NCI-H146 (cell line): ENCODE measurements at regions not wholly inside any gene's neighbourhood (a gene's known extent, or its start where the extent isn't known, plus 50 kb on each side); places are given as distances from the start of the nearest gene placed in this dataset.

Source experiments
- DNase-seq: peaks from one replicate; lab custom pipeline; 2025; lab: John Stamatoyannopoulos, UW

DNA sequence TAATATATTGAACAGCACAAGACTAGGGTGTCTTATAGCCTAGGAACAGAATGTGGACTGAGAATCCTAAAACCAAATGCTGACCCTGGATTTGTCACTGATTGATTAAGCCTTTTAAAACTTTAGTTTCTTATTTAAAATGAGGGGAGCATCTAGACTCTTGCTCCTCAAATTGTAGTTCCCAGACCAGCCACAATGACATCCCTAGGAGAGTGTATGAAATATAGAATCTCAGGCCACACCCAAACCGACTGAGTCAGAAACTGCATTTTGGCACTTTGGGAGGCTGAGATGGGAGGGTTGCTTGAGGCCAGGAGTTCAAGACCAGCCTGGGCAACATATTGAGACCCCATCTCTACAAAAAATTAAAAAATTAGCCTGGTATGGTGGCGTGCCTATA lies 287.8 kb upstream of the UMPS start:
- no peak for DNase-seq

DNA sequence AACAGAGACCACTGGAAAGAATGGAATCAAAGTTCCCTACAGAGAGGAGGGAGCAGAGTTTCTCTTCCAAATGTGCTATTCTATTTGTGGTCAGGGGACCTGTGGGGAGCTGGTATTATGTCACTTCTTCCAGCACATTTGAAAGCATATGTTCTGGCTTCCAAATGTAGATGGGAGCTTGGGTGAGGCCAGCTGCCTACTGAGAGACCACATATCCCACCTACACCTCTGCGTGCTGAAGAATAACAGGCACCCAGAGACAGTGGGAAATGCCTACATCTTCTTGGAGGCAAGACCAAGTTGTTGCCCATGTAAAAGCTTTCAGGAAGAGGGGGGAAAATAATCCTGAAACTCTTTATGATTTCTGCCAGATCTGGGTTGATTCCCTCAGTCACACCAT lies 286.8 kb upstream of the UMPS start:
- DNase-seq = no peak

GRCh38 chr3:124444075-124444474 lies 286.2 kb upstream of the UMPS start:
- no peak for DNase-seq

DNA sequence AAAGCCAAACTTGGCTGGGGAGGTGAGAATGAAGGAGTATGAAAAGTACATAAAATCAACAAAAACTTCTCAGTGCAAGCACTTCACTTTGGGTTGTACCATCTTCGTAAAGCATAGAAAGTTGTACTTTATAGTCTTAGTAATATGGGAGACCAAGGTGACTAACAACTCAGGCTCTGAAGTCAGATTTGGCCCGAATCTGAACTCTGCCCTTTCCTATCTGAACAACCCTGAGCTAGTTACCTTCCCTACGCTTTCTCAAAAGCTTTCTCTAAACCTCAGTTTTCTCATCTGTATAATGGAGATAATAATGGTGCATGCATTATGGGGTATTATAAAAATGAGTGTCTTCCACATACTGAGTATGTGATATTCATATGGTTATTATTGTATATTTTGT lies 285.4 kb upstream of the UMPS start:
- no peak for DNase-seq

GRCh38 chr3:124447845-124448244 lies 282.4 kb upstream of the UMPS start:
- DNase-seq = no peak

GRCh38 chr3:124448954-124449353 lies 281.3 kb upstream of the UMPS start:
- no peak for DNase-seq

GRCh38 chr3:124450366-124450765 lies 279.9 kb upstream of the UMPS start:
- no peak for DNase-seq

- no peak for DNase-seq
These were observed 278.5 kb upstream of the UMPS start for GRCh38 chr3:124451630-124452317.

DNA sequence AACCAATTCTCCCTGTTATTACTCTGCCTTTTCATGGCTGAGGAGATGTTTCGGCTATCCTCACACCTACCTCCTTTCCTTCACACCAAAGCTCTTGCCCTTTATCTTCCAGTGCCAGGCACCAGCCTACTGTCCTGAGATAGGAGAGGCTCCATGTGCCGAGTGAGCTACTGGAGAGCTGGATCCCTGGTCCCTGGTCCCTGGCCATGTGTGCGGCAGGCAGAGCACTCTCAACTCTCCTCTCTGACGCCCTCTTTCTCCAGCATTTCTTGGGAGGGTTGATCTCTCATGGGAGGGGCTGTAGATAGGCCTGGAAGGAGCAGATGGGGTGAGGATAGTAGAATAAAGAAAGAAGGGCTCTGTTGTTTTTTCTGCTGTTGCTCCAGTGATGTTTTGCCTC lies 277.1 kb upstream of the UMPS start:
- DNase-seq = no peak

GRCh38 chr3:124455891-124456290 lies 274.4 kb upstream of the UMPS start:
- DNase-seq = no peak

- no peak for DNase-seq
These were observed 273.7 kb upstream of the UMPS start for GRCh38 chr3:124456506-124456905.

DNA sequence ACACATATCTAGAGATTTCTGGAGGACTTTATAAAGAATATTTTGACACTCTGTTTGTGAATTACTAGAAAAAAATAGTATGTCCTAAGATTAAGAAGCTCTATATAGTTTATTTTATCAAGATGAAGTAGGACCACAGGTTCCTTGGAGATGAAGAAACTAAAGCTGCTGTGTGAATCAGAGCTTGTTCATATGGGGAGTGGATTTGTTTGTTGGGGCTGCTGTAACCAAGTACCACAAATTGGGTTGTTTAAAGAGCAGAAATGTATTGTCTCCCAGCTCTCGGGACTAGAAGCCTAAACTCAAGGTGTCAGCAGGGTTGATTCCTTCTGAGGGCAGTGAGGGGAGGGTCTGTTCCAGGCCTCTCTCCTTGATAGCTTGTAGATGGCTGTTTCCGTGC lies 270.6 kb upstream of the UMPS start:
- no peak for DNase-seq

GRCh38 chr3:124461126-124461525 lies 269.1 kb upstream of the UMPS start:
- DNase-seq = no peak

DNA sequence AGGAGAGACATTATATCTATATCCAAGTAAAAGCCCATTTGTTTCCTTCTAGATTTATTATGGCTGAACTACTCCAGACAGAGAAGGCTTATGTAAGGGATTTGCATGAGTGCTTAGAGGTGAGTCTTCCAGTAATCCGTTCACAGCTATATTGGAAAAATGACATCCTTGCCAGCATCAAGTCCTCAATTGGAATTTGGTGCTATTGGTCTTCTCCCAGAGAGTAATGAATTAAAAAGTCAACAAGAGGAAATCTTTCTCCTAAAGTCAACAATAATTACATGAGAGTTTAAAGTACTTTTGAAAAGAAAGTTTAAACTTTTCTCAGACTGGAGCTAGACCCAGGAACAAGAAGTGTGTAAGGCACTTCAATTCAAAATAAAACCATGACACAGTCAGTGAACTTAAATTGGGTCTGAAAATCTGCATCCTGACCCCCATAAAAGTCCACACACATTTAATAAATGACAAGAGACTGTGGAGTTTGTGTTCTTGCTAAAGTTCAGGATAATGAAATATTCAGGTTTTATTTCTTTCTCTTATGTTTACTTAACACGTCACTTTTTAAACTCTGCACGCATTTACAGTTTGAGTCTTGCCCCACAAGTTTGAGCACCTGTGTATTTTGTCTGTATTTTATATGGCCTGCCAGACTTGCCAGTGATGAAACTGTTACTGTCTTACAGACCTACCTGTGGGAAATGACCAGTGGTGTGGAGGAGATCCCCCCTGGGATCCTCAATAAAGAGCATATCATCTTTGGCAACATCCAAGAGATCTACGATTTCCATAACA lies 268.2 kb upstream of the UMPS start:
- DNase-seq = no peak

DNA sequence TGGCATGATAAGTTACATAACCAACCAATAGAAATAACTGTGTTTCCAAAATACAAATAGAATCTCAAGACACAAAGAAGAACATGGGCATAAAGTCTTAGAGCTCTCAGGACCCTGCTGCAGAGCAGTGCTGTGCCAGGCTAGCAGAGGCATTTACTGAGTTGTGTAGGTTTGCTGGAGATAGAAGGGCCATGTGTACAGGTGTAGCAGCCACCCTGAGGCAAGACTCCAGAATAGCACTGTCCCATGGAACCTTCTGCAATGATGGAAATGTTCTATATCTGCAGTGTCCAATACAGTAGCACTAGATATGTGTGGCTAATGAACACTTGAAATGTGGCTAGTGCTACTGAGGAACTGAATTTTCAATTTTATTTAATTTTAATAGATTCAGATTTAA lies 267.0 kb upstream of the UMPS start:
- DNase-seq = no peak

GRCh38 chr3:124467980-124468902 lies 262.0 kb upstream of the UMPS start:
- peak; percentile 70 for DNase-seq

- no peak for DNase-seq
These were observed 260.7 kb upstream of the UMPS start for GRCh38 chr3:124469555-124469954.

- no peak for DNase-seq
These were observed 251.4 kb upstream of the UMPS start for GRCh38 chr3:124478830-124479229.

DNA sequence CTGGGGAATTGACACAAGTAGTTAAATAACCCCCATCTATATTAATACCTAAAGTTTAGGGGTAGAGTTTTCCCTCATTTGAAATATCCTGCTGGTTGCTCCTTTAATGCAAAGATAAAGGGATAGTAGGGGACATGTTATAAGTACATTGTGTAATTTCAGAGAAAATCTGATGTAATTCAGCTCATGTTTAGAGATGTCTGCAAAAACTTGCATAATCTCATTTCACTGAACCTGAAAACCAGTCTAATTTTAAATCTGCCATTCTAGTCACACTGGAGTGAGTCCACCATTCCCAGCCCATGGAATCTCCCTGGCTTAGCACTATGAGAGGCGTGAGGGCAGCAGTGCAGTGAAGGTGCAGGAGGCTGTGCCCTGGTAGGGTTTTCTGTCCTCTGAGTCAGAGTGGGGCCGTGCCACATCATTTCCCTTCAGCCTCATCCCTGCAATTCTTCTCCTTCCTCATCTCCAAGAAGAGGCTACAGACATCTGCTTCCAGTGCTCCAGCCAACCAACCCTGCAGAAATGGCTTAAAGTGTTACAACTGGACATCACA lies 246.3 kb upstream of the UMPS start:
- no peak for DNase-seq

DNA sequence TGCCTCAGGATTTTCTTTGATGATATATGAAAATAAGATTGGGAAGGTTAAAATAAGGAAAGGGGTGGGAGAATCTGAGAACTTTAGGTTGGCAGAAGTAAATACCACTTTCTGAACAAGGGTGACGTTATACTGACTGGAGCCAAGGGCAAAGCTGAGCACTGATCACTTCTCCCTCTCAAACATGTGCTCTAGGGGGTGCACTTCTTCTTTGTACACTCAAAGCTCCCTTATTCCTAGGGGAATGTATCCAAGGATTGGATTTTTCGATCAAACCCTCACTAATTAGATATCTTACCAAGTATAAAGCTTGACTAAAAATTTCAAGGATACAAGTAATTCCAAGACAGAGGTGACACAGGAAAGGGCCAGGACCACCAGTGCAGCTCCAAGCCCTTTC lies 243.9 kb upstream of the UMPS start:
- DNase-seq = no peak

GRCh38 chr3:124489506-124489905 lies 240.7 kb upstream of the UMPS start:
- DNase-seq = no peak

GRCh38 chr3:124491098-124491497 lies 239.2 kb upstream of the UMPS start:
- DNase-seq = no peak
